ENCODE measurements at regions not wholly inside any gene's neighbourhood (a gene's known extent, or its start where the extent isn't known, plus 50 kb on each side); places are given as distances from the start of the nearest gene placed in this dataset.

DNA sequence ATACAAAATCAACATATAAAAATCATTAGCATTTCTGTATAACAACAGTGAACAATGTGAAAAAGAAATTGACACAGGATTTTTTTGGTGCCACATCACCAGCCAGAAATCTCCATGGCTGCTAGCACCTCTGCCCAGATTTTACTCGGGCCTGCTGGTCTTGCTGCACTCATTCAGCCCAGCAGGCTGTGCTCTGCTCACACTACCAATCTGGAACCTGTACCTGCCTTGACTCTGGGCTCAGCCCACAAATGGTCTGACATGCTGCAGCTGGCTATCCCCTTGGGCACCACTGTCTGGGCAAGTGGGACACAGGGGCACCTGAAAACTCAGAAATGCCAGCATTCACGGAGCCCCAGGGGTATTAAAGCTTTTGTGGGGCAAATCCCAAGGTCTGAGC is 392.5 kb upstream of the NRXN1 start:
- peaks cover 19% of the 10 kb centered on the region for H3K9me3 Mint-ChIP-seq
- H3K27me3 Mint-ChIP-seq (ENCODE audit: insufficient read depth): no peaks in the 10 kb centered on the region
- H3K4me3 Mint-ChIP-seq: no peak overlapping the region; the same call in 1 of the 2 replicates
- H3K27ac Mint-ChIP-seq: no peak overlapping the region
- no peak for DNase-seq
- no peaks in the 10 kb centered on the region; the same call in 1 of the 2 replicates for H3K4me1 Mint-ChIP-seq (ENCODE audit: low read depth)
- H3K36me3 Mint-ChIP-seq (ENCODE audit: low read depth): no peaks in the 10 kb centered on the region; the same call in 1 of the 2 replicates
- TF ChIP-seq, protein P1, sequence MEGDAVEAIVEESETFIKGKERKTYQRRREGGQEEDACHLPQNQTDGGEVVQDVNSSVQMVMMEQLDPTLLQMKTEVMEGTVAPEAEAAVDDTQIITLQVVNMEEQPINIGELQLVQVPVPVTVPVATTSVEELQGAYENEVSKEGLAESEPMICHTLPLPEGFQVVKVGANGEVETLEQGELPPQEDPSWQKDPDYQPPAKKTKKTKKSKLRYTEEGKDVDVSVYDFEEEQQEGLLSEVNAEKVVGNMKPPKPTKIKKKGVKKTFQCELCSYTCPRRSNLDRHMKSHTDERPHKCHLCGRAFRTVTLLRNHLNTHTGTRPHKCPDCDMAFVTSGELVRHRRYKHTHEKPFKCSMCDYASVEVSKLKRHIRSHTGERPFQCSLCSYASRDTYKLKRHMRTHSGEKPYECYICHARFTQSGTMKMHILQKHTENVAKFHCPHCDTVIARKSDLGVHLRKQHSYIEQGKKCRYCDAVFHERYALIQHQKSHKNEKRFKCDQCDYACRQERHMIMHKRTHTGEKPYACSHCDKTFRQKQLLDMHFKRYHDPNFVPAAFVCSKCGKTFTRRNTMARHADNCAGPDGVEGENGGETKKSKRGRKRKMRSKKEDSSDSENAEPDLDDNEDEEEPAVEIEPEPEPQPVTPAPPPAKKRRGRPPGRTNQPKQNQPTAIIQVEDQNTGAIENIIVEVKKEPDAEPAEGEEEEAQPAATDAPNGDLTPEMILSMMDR (IDR thresholded peaks at IDR 0.05): peak; percentile 50

DNA sequence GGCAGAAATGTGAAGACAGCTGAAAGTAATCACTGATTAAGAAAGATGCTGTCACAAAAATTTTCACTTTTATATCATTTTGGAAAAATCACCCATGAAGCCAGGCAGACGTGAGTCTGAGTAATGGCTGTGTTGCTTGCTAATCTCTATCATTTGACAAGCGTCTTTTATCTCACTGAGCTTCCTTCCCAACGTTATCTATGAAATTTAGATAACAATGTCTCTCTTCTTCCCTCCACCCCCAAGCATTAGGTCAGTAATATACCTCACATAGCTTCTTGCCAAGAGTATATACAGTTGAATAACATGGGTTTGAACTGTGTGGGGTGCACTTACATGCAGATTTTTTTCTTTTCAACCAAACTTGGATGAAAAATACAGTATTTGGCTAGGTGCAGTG is 388.6 kb upstream of the NRXN1 start:
- DNase-seq: no peak
- Mint-ChIP-seq H3K9me3 (peaks cover 6% of the 10 kb centered on the region), H3K27me3 (ENCODE audit: insufficient read depth) (no peaks in the 10 kb centered on the region), H3K4me3 (no peak overlapping the region), H3K4me1 (ENCODE audit: low read depth) (no peaks in the 10 kb centered on the region; the same call in 1 of the 2 replicates), H3K27ac (no peak overlapping the region), H3K36me3 (ENCODE audit: low read depth) (no peaks in the 10 kb centered on the region)
- TF ChIP-seq, protein P1 (IDR thresholded peaks at IDR 0.05): no peak

DNA sequence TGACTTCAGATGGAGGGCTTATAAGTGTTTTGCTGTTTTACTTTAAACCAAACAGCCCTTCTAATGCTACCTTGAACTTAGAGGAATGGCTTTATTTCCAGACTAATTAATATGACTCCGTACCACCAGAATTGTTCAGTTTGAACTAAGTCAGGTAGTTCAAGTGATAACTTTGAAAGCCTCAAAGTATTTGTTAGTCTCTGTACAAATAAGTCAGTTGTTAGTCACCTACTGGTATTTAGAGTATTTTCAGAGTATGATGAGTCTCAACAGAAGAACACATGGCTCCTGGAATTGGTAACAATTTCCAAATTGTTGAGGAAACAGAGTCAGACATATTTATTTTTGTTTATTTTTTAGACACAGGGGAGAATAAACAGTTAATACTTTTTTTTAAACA is 381.8 kb upstream of the NRXN1 start:
- H3K4me1 Mint-ChIP-seq (ENCODE audit: low read depth): peaks cover 9% of the 10 kb centered on the region; the same call in 1 of the 2 replicates
- no peak for DNase-seq
- H3K4me3 Mint-ChIP-seq: no peak overlapping the region
- TF ChIP-seq, protein P1 (IDR thresholded peaks at IDR 0.05): no peak
- no peaks in the 10 kb centered on the region for H3K36me3 Mint-ChIP-seq (ENCODE audit: low read depth)
- H3K27ac Mint-ChIP-seq: no peak overlapping the region
- H3K9me3 Mint-ChIP-seq: no peaks in the 10 kb centered on the region
- H3K27me3 Mint-ChIP-seq (ENCODE audit: insufficient read depth): no peaks in the 10 kb centered on the region

DNA sequence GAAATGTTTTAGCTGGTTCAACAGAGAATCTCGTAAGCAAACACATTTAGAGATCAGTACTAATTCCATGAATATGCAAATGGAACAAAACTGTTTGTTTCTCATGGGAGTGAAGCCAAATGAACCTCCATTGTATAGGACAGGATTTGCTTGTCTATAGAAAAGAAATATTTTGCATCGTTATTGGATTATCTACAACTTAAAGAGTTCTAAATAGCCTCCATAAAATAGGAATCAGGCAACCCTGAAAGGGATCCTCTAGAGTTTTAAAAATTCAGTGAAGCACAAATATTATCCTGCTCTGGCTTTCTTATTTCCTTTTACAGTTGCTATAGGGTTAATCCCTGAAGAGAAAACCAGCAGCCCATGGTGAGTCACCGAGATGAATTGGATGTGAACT is 378.4 kb upstream of the NRXN1 start:
- peaks cover 9% of the 10 kb centered on the region; the same call in 1 of the 2 replicates for H3K4me1 Mint-ChIP-seq (ENCODE audit: low read depth)
- H3K27me3 Mint-ChIP-seq (ENCODE audit: insufficient read depth): no peaks in the 10 kb centered on the region; the same call in 1 of the 2 replicates
- no peak for DNase-seq
- peaks cover 6% of the 10 kb centered on the region; the same call in 1 of the 2 replicates for H3K9me3 Mint-ChIP-seq
- no peak overlapping the region for H3K4me3 Mint-ChIP-seq
- no peaks in the 10 kb centered on the region for H3K36me3 Mint-ChIP-seq (ENCODE audit: low read depth)
- H3K27ac Mint-ChIP-seq: no peak overlapping the region
- TF ChIP-seq, protein P1 (IDR thresholded peaks at IDR 0.05): no peak

DNA sequence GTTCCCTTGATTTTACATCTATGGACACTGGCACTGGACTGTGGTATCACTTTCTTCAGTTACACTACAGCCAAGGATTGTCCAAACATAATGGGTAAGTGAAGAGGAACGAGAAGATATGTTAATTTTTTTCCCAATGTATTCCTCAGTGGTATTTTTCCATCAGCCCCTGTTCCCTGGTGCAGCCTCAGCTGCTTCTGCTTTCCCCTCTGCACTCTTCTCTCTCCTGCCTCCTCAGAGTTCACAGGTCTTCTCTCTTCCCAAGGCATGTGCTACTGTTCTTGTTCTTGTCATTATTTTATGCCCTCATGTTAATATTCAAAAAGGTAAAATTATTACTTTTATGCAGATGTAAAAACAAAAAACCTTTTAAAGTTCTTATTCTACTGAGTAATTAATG is 378.0 kb upstream of the NRXN1 start:
- Mint-ChIP-seq H3K4me1 (ENCODE audit: low read depth) (peaks cover 9% of the 10 kb centered on the region; the same call in 1 of the 2 replicates), H3K36me3 (ENCODE audit: low read depth) (no peaks in the 10 kb centered on the region), H3K27me3 (ENCODE audit: insufficient read depth) (no peaks in the 10 kb centered on the region; the same call in 1 of the 2 replicates), H3K27ac (no peak overlapping the region), H3K4me3 (no peak overlapping the region), H3K9me3 (peaks cover 6% of the 10 kb centered on the region; the same call in 1 of the 2 replicates)
- DNase-seq: no peak
- TF ChIP-seq, protein P1 (IDR thresholded peaks at IDR 0.05): no peak

DNA sequence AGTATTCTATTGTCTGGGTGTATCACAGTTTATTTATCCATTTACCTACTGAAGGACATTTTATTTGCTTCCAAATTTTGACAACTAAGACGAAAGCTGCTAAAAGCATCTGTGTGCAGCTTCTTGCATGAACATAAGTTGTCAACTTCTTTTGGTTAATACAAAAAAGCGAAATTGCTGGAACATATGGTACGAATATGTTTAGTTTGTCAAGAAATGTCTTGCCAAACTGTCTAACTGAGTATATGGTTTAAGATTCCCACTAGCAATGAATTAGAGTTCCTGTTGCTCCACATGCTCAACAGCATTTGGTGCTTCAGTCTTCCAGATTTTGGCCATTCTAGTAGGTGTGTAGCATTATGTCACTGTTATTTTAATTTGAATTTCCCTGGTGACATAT is 372.3 kb upstream of the NRXN1 start:
- H3K27me3 Mint-ChIP-seq (ENCODE audit: insufficient read depth): no peaks in the 10 kb centered on the region; the same call in 1 of the 2 replicates
- H3K9me3 Mint-ChIP-seq: peaks cover 10% of the 10 kb centered on the region
- no peak for DNase-seq
- no peaks in the 10 kb centered on the region; the same call in 1 of the 2 replicates for H3K36me3 Mint-ChIP-seq (ENCODE audit: low read depth)
- no peak overlapping the region for H3K27ac Mint-ChIP-seq
- no peaks in the 10 kb centered on the region for H3K4me1 Mint-ChIP-seq (ENCODE audit: low read depth)
- TF ChIP-seq, protein P1 (IDR thresholded peaks at IDR 0.05): no peak
- no peak overlapping the region for H3K4me3 Mint-ChIP-seq

Measured in HFFc6 (cell line).